CD14-positive monocyte (primary cell): ENCODE measurements at regions not wholly inside any gene's neighbourhood (a gene's known extent, or its start where the extent isn't known, plus 50 kb on each side); places are given as distances from the start of the nearest gene placed in this dataset.

Source experiments
- DNase-seq, 3 donors: peaks; one replicate each; pipeline ENCODE4 v3.0.0-alpha.2; 2011 to 2022
- H2AFZ ChIP-seq: 2 replicates; pipeline ENCODE4 v1.6.0; 2012; ENCODE audit warnings: mild to moderate bottlenecking, low read depth, low read length, inconsistent platforms; ENCODE audit not compliant: insufficient read depth, poor library complexity, severe bottlenecking
- H3K27ac ChIP-seq, 2 donors: 1 replicate in 1 of 2; 2 replicates in 1 of 2; pipeline ENCODE4 v1.5.1; 2012 to 2013; ENCODE audit warnings: low read length in 2 of 2, control low read depth in 1 of 2, inconsistent platforms in 1 of 2, low read depth in 1 of 2, mild to moderate bottlenecking in 1 of 2
- H3K27me3 ChIP-seq, 2 donors: one replicate each; pipeline versions ENCODE4 v1.6.0 to v1.6.1; 2011 to 2013; ENCODE audit warnings: low read length in 2 of 2; ENCODE audit not compliant: control insufficient read depth in 2 of 2, insufficient read depth in 2 of 2
- H3K36me3 ChIP-seq, 2 donors: replicated peaks in 1 of 2; 1 replicate in 1 of 2; 2 replicates in 1 of 2; pipeline versions ENCODE4 v1.5.1 to v1.6.1; 2012 to 2013; ENCODE audit warnings: low read length in 2 of 2, control low read depth in 1 of 2, inconsistent platforms in 1 of 2, mild to moderate bottlenecking in 1 of 2; ENCODE audit not compliant: insufficient read depth in 2 of 2, control insufficient read depth in 1 of 2
- H3K4me1 ChIP-seq, 2 donors: 1 replicate in 1 of 2; 2 replicates in 1 of 2; pipeline versions ENCODE4 v1.5.1 to v1.6.1; 2012 to 2013; ENCODE audit warnings: low read length in 2 of 2, control low read depth in 1 of 2, inconsistent platforms in 1 of 2, mild to moderate bottlenecking in 1 of 2, moderate library complexity in 1 of 2; ENCODE audit not compliant: insufficient read depth in 2 of 2, control insufficient read depth in 1 of 2
- H3K4me2 ChIP-seq: replicated peaks from 2 replicates; pipeline ENCODE3; 2012; ENCODE audit warnings: low read length, moderate library complexity, mild to moderate bottlenecking; ENCODE audit not compliant: poor library complexity, severe bottlenecking; ENCODE audit errors: extremely low read depth
- H3K4me3 ChIP-seq, 3 experiments: fragments of 200-600 bp in 1 of 3; sonication (generic) in 1 of 3; replicated peaks in 1 of 3; 1 replicate in 2 of 3; 2 replicates in 1 of 3; pipeline ENCODE4 v1.5.1; 2011 to 2013; ENCODE audit warnings: low read length in 3 of 3, mild to moderate bottlenecking in 3 of 3, control low read depth in 2 of 3, low read depth in 2 of 3, inconsistent platforms in 1 of 3, moderate library complexity in 1 of 3
- H3K79me2 ChIP-seq: 2 replicates; pipeline ENCODE4 v1.6.0; 2012; ENCODE audit warnings: mild to moderate bottlenecking, control low read depth, inconsistent platforms, low read length, moderate library complexity; ENCODE audit not compliant: insufficient read depth
- H3K9ac ChIP-seq: 2 replicates; pipeline ENCODE4 v1.6.0; 2017; ENCODE audit warnings: low read length, mild to moderate bottlenecking; ENCODE audit not compliant: insufficient read depth, poor library complexity, severe bottlenecking
- H3K9me3 ChIP-seq, 2 donors: replicated peaks in 1 of 2; 1 replicate in 1 of 2; 2 replicates in 1 of 2; pipeline versions ENCODE4 v1.5.1 to v1.6.1; 2012 to 2013; ENCODE audit warnings: low read length in 2 of 2, control low read depth in 1 of 2; ENCODE audit not compliant: control insufficient read depth in 1 of 2, insufficient read depth in 1 of 2
- H4K20me1 ChIP-seq: 2 replicates; pipeline ENCODE4 v1.6.0; 2012; ENCODE audit warnings: mild to moderate bottlenecking, low read length, control low read depth, moderate library complexity; ENCODE audit not compliant: insufficient read depth
- H3K27ac Mint-ChIP-seq, 7 donors: one replicate each; pipeline ENCODE4 v1.8.0; 2020; ENCODE audit warnings: mild to moderate bottlenecking in 7 of 7, mixed read lengths in 7 of 7, moderate library complexity in 6 of 7, inconsistent platforms in 2 of 7
- H3K27me3 Mint-ChIP-seq, 3 donors: one replicate each; pipeline ENCODE4 v1.8.0; 2021 to 2022; ENCODE audit warnings: low read depth in 3 of 3, mild to moderate bottlenecking in 3 of 3, mixed read lengths in 3 of 3, moderate library complexity in 3 of 3, inconsistent platforms in 1 of 3
- H3K36me3 Mint-ChIP-seq, 2 donors: one replicate each; pipeline ENCODE4 v1.8.0; 2020; ENCODE audit warnings: mixed read lengths in 2 of 2, inconsistent platforms in 1 of 2, mild to moderate bottlenecking in 1 of 2
- H3K4me1 Mint-ChIP-seq: one replicate; pipeline ENCODE4 v1.8.0; 2020; ENCODE audit warnings: mild to moderate bottlenecking, mixed read lengths
- H3K4me3 Mint-ChIP-seq, 2 donors: one replicate each; pipeline ENCODE4 v1.8.0; 2020; ENCODE audit warnings: mild to moderate bottlenecking in 2 of 2, mixed read lengths in 2 of 2, moderate library complexity in 1 of 2
- H3K9me3 Mint-ChIP-seq, 7 donors: one replicate each; pipeline ENCODE4 v1.8.0; 2020 to 2022; ENCODE audit warnings: mixed read lengths in 7 of 7, mild to moderate bottlenecking in 6 of 7, moderate library complexity in 6 of 7, inconsistent platforms in 2 of 7
- CTCF ChIP-seq: fragments of 200-600 bp; IDR thresholded peaks from one replicate; pipeline ENCODE4 v1.8.0; 2022; ENCODE audit warnings: antibody characterized with exemption, mild to moderate bottlenecking
- WGBS: methylation state at CpG from one replicate; pipeline ENCODE4 v1.1.5; 2013; ENCODE audit warnings: missing lambda C conversion rate; ENCODE audit not compliant: insufficient coverage; 5-methylcytosine and 5-hydroxymethylcytosine counted together
- intact Hi-C, 2 donors: fragments of 100-400 bp; cut with micrococcal nuclease; formaldehyde crosslinking; loops; one replicate each; pipeline versions ENCODE4 v1.15.0 to v1.15.1; 2023

- no peaks in the 10 kb centered on the region for H3K36me3 ChIP-seq
- no peak overlapping the region for H2AFZ ChIP-seq
- H3K9me3 ChIP-seq: no peaks in the 10 kb centered on the region
- intact Hi-C loops: no loop called here
- H3K27me3 ChIP-seq: no peaks in the 10 kb centered on the region
- H3K9ac ChIP-seq: no peak overlapping the region
- Mint-ChIP-seq H3K9me3 (peaks cover 0 to 4% (median 0%) of the 10 kb centered on the region in 7 donors), H3K4me3 (no peak overlapping the region), H3K27ac (no peak overlapping the region), H3K4me1 (no peaks in the 10 kb centered on the region), H3K36me3 (no peaks in the 10 kb centered on the region), H3K27me3 (no peaks in the 10 kb centered on the region)
- H3K27ac ChIP-seq: no peak overlapping the region
- H3K4me3 ChIP-seq: no peak overlapping the region
- H3K4me1 ChIP-seq: no peaks in the 10 kb centered on the region
- H3K4me2 ChIP-seq: no peak overlapping the region
- DNase-seq: no peak
- no peaks in the 10 kb centered on the region for H3K79me2 ChIP-seq
- WGBS: 80% methylated on average over 1 of the region's 3 CpGs
- H4K20me1 ChIP-seq: no peaks in the 10 kb centered on the region
- no peak for TF ChIP-seq CTCF
Measured at GRCh38 chr4:23028875-23029274, 336.1 kb downstream of the GBA3 start.

- H3K27me3 Mint-ChIP-seq: no peaks in the 10 kb centered on the region
Measured at GRCh38 chr4:23023666-23024065, 330.9 kb downstream of the GBA3 start.

More at GRCh38 chr4:23023666-23024065, 330.9 kb downstream of the GBA3 start:
- intact Hi-C loops: no loop called here
- H3K4me1 Mint-ChIP-seq: no peaks in the 10 kb centered on the region
- H3K9me3 Mint-ChIP-seq: peaks cover 0 to 7% (median 0%) of the 10 kb centered on the region in 7 donors
- H3K4me1 ChIP-seq: no peaks in the 10 kb centered on the region
- H3K27ac ChIP-seq: no peak overlapping the region
- H3K9ac ChIP-seq: no peak overlapping the region
- no peak for TF ChIP-seq CTCF
- WGBS: no CpG with 5 or more reads among the region's 1 CpG
- H3K79me2 ChIP-seq: no peaks in the 10 kb centered on the region
- no peaks in the 10 kb centered on the region for H3K27me3 ChIP-seq
- no peak overlapping the region for H2AFZ ChIP-seq
- no peak overlapping the region for H3K4me3 Mint-ChIP-seq
- no peaks in the 10 kb centered on the region for H3K36me3 ChIP-seq
- no peak overlapping the region for H3K4me2 ChIP-seq
- H3K27ac Mint-ChIP-seq: no peak overlapping the region
- H3K36me3 Mint-ChIP-seq: no peaks in the 10 kb centered on the region
- H3K9me3 ChIP-seq: no peaks in the 10 kb centered on the region
- H4K20me1 ChIP-seq: no peaks in the 10 kb centered on the region
- DNase-seq: no peak
- H3K4me3 ChIP-seq: no peak overlapping the region
